Testis (tissue), 2 donors: ENCODE measurements at regions not wholly inside any gene's neighbourhood (a gene's known extent, or its start where the extent isn't known, plus 50 kb on each side); places are given as distances from the start of the nearest gene placed in this dataset.

Experiments used
- DNase-seq: peaks from one replicate; pipeline ENCODE4 v3.0.0-alpha.2; 2019
- H3K27ac ChIP-seq, 2 donors: fragments of 200-600 bp; sonication (generic); one replicate each; pipeline ENCODE4 v1.5.1; 2019
- H3K27me3 ChIP-seq: fragments of 200-600 bp; sonication (generic); one replicate; pipeline ENCODE4 v1.5.1; 2019
- H3K36me3 ChIP-seq: fragments of 200-600 bp; sonication (generic); one replicate; pipeline ENCODE4 v1.5.1; 2017; ENCODE audit warnings: low read depth; ENCODE audit errors: missing control alignments
- H3K4me1 ChIP-seq: fragments of 200-600 bp; sonication (generic); one replicate; pipeline ENCODE4 v1.5.1; 2019
- H3K4me3 ChIP-seq, 2 donors: fragments of 200-600 bp; sonication (generic); one replicate each; pipeline ENCODE4 v1.5.1; 2017 to 2019
- H3K9me3 ChIP-seq: fragments of 200-600 bp; sonication (generic); one replicate; pipeline ENCODE4 v1.5.1; 2017
- CTCF ChIP-seq, 3 experiments: fragments of 450-650 bp in 2 of 3; fragments of 200-600 bp in 1 of 3; sonication (generic) in 1 of 3; IDR thresholded peaks; one replicate each; pipeline ENCODE4 v1.5.1; 2016 to 2019; ENCODE audit warnings: antibody characterized with exemption in 3 of 3, mild to moderate bottlenecking in 2 of 3, moderate library complexity in 1 of 3
- POLR2A ChIP-seq: fragments of 450-650 bp; IDR thresholded peaks from one replicate; pipeline ENCODE4 v1.6.1; 2017; ENCODE audit warnings: antibody characterized with exemption, mild to moderate bottlenecking, moderate library complexity
- WGBS, 2 donors: methylation state at CpG; one replicate each; pipeline ENCODE4 v1.1.5; 2018; 5-methylcytosine and 5-hydroxymethylcytosine counted together
- intact Hi-C: fragments of 100-400 bp; cut with DNase I; formaldehyde crosslinking; loops from one replicate; pipeline ENCODE4 v1.15.1; 2023; ENCODE audit warnings: low total_unique reads

GRCh38 chr5:126355940-126356339 is 67.3 kb upstream of the GRAMD2B start:
- Histone ChIP-seq H3K36me3 (no peaks in the 10 kb centered on the region), H3K27me3 (no peaks in the 10 kb centered on the region), H3K4me3 (no peak overlapping the region), H3K4me1 (no peaks in the 10 kb centered on the region), H3K9me3 (no peaks in the 10 kb centered on the region), H3K27ac (no peak overlapping the region)
- TF ChIP-seq CTCF (IDR thresholded peaks at IDR 0.05): no peak
- TF ChIP-seq POLR2A: no peak
- WGBS, 2 donors: 62 to 78% methylated on average over 8 of the region's 8 CpGs
- intact Hi-C loops: no loop called here
- DNase-seq: no peak

GRCh38 chr5:126357585-126358342 is 65.4 kb upstream of the GRAMD2B start:
- WGBS, 2 donors: 81 to 89% methylated on average over 4 of the region's 4 CpGs
- TF ChIP-seq POLR2A: no peak
- no peak for TF ChIP-seq CTCF (IDR thresholded peaks at IDR 0.05)
- no peaks in the 10 kb centered on the region for H3K4me1 ChIP-seq
- H3K27ac ChIP-seq: no peak overlapping the region
- no peaks in the 10 kb centered on the region for H3K36me3 ChIP-seq
- DNase-seq: no peak
- H3K9me3 ChIP-seq: no peaks in the 10 kb centered on the region
- no peaks in the 10 kb centered on the region for H3K27me3 ChIP-seq
- no peak overlapping the region for H3K4me3 ChIP-seq
- intact Hi-C loops: no loop called here

GRCh38 chr5:126358525-126358924 is 64.7 kb upstream of the GRAMD2B start:
- Histone ChIP-seq H3K36me3 (no peaks in the 10 kb centered on the region), H3K4me1 (no peaks in the 10 kb centered on the region), H3K9me3 (no peaks in the 10 kb centered on the region), H3K27me3 (no peaks in the 10 kb centered on the region), H3K27ac (no peak overlapping the region), H3K4me3 (no peak overlapping the region)
- no peak for DNase-seq
- TF ChIP-seq POLR2A (no peak), CTCF (IDR thresholded peaks at IDR 0.05) (no peak)
- intact Hi-C loops: no loop called here
- 85 to 94% methylated on average over 4 of the region's 4 CpGs for WGBS, 2 donors

GRCh38 chr5:126359884-126360283 is 63.3 kb upstream of the GRAMD2B start:
- intact Hi-C loops: no loop called here
- 87 to 91% methylated on average over 6 of the region's 6 CpGs for WGBS, 2 donors
- H3K27me3 ChIP-seq: no peaks in the 10 kb centered on the region

More at GRCh38 chr5:126359884-126360283, 63.3 kb upstream of the GRAMD2B start:
- no peak overlapping the region for H3K27ac ChIP-seq
- no peaks in the 10 kb centered on the region for H3K9me3 ChIP-seq
- TF ChIP-seq POLR2A: no peak
- no peak for TF ChIP-seq CTCF (IDR thresholded peaks at IDR 0.05)
- H3K4me3 ChIP-seq: no peak overlapping the region
- no peaks in the 10 kb centered on the region for H3K36me3 ChIP-seq
- no peak for DNase-seq
- no peaks in the 10 kb centered on the region for H3K4me1 ChIP-seq
